ENCODE measurements at regions not wholly inside any gene's neighbourhood (a gene's known extent, or its start where the extent isn't known, plus 50 kb on each side); places are given as distances from the start of the nearest gene placed in this dataset.
A peak's percentile ranks its signal among the peaks of the same experiment; 100 is the strongest.

- Histone ChIP-seq H3K4me3 (no peak overlapping the region), H3K27ac (no peak overlapping the region), H3K36me3 (no peaks in the 10 kb centered on the region), H3K27me3 (no peaks in the 10 kb centered on the region), H3K4me1 (no peaks in the 10 kb centered on the region), H3K9me3 (replicated peaks) (no peaks in the 10 kb centered on the region)
- peak in 1 of 2 experiments; percentile 23 for DNase-seq
Observed at GRCh38 chr4:186910385-186910784, 186.7 kb upstream of the FAT1 start.

DNA sequence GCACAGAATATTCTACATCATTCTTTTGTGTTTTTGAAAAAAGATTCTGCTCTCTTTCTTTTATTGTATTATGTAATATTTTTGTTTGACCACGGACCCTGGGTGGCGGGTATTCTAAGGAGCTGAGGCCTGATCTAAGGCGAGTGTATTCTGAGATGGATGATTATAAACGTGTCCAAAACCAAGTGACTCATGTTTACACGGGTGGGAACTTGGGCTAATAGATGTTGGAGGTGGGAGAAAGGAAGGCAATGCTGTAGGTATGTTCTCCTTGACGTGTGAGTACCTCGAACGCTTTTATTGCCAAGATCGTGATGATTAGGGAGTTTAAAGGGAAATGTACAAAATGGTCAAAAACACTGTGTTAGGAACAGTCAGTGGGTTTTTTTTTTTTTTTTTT lies 188.9 kb upstream of the FAT1 start:
- no peaks in the 10 kb centered on the region for H3K4me1 ChIP-seq
- H3K36me3 ChIP-seq, result no peaks in the 10 kb centered on the region
- no peak for DNase-seq
- no peaks in the 10 kb centered on the region for H3K27me3 ChIP-seq
- no peak overlapping the region for H3K4me3 ChIP-seq
- H3K27ac ChIP-seq, result no peak overlapping the region
- no peaks in the 10 kb centered on the region for H3K9me3 ChIP-seq (replicated peaks)

DNA sequence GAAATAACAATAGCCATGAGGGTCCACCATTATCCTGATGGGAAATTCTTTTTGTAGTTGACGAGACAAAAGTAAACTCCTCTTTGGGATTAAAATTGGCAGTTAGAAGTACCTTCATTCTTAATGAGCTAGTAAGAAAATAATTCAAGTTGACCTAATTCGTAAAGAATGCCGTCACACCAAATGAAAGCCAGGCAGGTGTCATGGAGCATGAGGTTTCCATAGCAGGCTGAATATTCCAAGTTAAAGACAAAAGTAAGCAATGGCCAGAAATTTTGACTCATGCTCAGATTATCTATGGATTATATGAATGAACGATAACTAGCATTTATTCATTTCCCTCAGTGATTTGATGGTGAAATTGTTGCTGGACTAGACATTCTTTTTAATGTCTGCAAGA lies 192.2 kb upstream of the FAT1 start:
- peaks cover 7% of the 10 kb centered on the region; the same call in 1 of the 2 replicates for H3K4me1 ChIP-seq
- H3K4me3 ChIP-seq, result no peak overlapping the region
- DNase-seq, result no peak
- no peaks in the 10 kb centered on the region for H3K9me3 ChIP-seq (replicated peaks)
- no peak overlapping the region for H3K27ac ChIP-seq
- no peaks in the 10 kb centered on the region for H3K36me3 ChIP-seq
- no peaks in the 10 kb centered on the region for H3K27me3 ChIP-seq

DNA sequence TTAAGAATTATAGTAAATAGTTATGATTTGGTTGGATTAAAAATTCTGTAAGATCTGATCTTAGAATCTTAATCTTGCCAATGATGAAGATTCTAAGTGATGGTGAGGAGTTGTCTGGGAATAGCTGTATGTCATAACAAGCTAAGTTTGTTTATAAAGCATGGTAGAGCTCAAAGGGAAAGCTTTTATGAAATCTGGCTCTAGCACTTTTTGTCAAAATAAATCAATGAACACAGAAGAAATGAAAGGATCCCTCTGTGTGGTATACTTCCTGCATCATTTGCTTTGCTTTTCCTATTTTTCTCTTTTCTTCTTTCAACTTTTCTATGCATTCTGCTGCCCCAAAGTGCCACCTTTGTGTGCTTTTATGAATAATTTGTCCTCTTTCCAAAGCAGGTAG lies 193.5 kb upstream of the FAT1 start:
- no peaks in the 10 kb centered on the region for H3K9me3 ChIP-seq (replicated peaks)
- H3K4me3 ChIP-seq, result no peak overlapping the region
- H3K36me3 ChIP-seq, result no peaks in the 10 kb centered on the region
- no peak overlapping the region for H3K27ac ChIP-seq
- H3K4me1 ChIP-seq, result peaks cover 11% of the 10 kb centered on the region; the same call in 1 of the 2 replicates
- no peak for DNase-seq
- no peaks in the 10 kb centered on the region for H3K27me3 ChIP-seq

DNA sequence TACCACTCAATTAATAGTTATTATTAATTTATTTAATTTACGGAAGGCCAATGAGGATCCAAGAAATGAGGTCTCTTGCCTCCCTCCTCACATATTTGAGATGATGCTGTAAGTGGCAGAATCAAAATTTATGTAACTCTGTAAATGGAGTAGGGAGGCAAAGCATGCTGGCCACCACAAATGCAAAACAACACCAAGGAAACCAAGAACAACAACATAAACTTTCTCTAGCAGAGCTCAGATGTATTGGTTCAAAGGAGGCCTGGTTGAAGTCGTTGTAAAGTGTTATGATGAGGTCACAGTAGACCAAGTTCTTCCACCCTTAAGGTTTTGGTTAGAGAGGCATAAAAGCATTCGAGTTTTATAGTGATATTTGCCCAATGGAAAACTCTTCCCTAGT lies 194.8 kb upstream of the FAT1 start:
- no peak for DNase-seq
- Histone ChIP-seq H3K4me3 (no peak overlapping the region), H3K27ac (no peak overlapping the region), H3K9me3 (replicated peaks) (no peaks in the 10 kb centered on the region), H3K36me3 (no peaks in the 10 kb centered on the region), H3K4me1 (peaks cover 11% of the 10 kb centered on the region; the same call in 1 of the 2 replicates), H3K27me3 (no peaks in the 10 kb centered on the region)

DNA sequence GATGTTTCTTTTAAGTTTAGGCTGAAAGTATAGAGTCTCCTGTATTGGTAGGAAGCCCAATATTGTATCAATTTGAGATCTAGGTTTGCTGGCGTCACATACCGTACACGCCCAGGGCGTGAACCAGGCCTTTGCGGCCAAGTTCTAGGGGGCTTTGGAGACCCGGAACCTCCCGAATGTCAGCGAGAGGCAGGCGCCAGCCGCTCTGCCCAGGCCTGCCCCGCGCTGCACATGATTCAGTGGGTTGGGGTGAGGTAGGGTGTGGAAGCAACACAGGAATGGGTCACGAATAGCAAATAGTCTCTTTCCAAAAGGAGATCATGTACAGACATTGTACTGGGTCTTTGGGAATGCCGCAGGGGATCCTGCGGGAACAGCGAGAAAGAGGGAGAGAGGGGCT lies 195.7 kb upstream of the FAT1 start:
- H3K27ac ChIP-seq, result no peak overlapping the region
- peaks cover 11% of the 10 kb centered on the region; the same call in 1 of the 2 replicates for H3K4me1 ChIP-seq

GRCh38 chr4:186920483-186920882 lies 196.8 kb upstream of the FAT1 start:
- no peak overlapping the region for H3K4me3 ChIP-seq
- no peaks in the 10 kb centered on the region for H3K36me3 ChIP-seq
- no peaks in the 10 kb centered on the region for H3K9me3 ChIP-seq (replicated peaks)
- H3K4me1 ChIP-seq, result peaks cover 11% of the 10 kb centered on the region; the same call in 1 of the 2 replicates
- DNase-seq, result peak; percentile 13 to 46
- H3K27me3 ChIP-seq, result no peaks in the 10 kb centered on the region
- peak overlapping the region; percentile 75 for H3K27ac ChIP-seq

More for the DNA sequence above, 195.7 kb upstream of the FAT1 start:
- Histone ChIP-seq H3K27me3 (no peaks in the 10 kb centered on the region), H3K36me3 (no peaks in the 10 kb centered on the region), H3K9me3 (replicated peaks) (no peaks in the 10 kb centered on the region), H3K4me3 (no peak overlapping the region)
- no peak for DNase-seq

- peak overlapping the region; percentile 75 for H3K27ac ChIP-seq
- no peaks in the 10 kb centered on the region for H3K36me3 ChIP-seq
- no peaks in the 10 kb centered on the region for H3K27me3 ChIP-seq
- H3K4me1 ChIP-seq, result peaks cover 11% of the 10 kb centered on the region; the same call in 1 of the 2 replicates
- H3K4me3 ChIP-seq, result no peak overlapping the region
- no peak for DNase-seq
- no peaks in the 10 kb centered on the region for H3K9me3 ChIP-seq (replicated peaks)
Observed at GRCh38 chr4:186920992-186921391, 197.3 kb upstream of the FAT1 start.

DNA sequence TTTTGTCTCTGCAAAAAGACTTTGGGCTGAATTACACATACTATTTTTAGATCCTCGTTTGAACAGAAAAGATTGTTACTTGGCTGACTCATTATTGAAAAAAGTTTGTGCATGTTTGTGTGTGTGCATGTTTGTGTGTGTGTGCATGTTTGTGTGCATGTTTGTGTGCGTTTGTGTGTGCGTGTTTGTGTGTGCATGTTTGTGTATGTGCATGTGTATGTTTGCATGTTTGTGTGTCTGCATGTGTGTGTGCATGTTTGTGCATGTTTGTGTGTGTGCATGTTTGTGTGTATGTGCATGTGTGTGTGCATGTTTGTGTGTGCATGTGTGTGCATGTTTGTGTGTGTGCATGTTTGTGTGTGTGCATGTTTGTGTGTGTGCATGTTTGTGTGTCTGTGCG lies 201.1 kb upstream of the FAT1 start:
- no peak for DNase-seq
- H3K4me3 ChIP-seq, result no peak overlapping the region
- no peaks in the 10 kb centered on the region for H3K9me3 ChIP-seq (replicated peaks)

GRCh38 chr4:186927624-186928023 lies 204.0 kb upstream of the FAT1 start:
- Histone ChIP-seq H3K4me1 (peaks cover 1% of the 10 kb centered on the region), H3K36me3 (no peaks in the 10 kb centered on the region)
- no peak for DNase-seq

More for the DNA sequence above, 201.1 kb upstream of the FAT1 start:
- peaks cover 11% of the 10 kb centered on the region; the same call in 1 of the 2 replicates for H3K4me1 ChIP-seq
- no peaks in the 10 kb centered on the region for H3K36me3 ChIP-seq
- H3K27ac ChIP-seq, result no peak overlapping the region
- H3K27me3 ChIP-seq, result no peaks in the 10 kb centered on the region

GRCh38 chr4:186930024-186930423 lies 206.4 kb upstream of the FAT1 start:
- H3K36me3 ChIP-seq, result no peaks in the 10 kb centered on the region
- H3K27me3 ChIP-seq, result no peaks in the 10 kb centered on the region
- no peak overlapping the region for H3K27ac ChIP-seq
- H3K9me3 ChIP-seq (replicated peaks), result no peaks in the 10 kb centered on the region
- H3K4me3 ChIP-seq, result no peak overlapping the region
- DNase-seq, result no peak
- H3K4me1 ChIP-seq, result peaks cover 6% of the 10 kb centered on the region

More at GRCh38 chr4:186927624-186928023, 204.0 kb upstream of the FAT1 start:
- Histone ChIP-seq H3K4me3 (no peak overlapping the region), H3K27ac (no peak overlapping the region), H3K9me3 (replicated peaks) (no peaks in the 10 kb centered on the region), H3K27me3 (no peaks in the 10 kb centered on the region)

GRCh38 chr4:186931519-186931918 lies 207.9 kb upstream of the FAT1 start:
- no peak for DNase-seq
- peaks cover 6% of the 10 kb centered on the region for H3K4me1 ChIP-seq
- H3K27ac ChIP-seq, result no peak overlapping the region
- H3K27me3 ChIP-seq, result no peaks in the 10 kb centered on the region
- H3K9me3 ChIP-seq (replicated peaks), result no peaks in the 10 kb centered on the region
- H3K36me3 ChIP-seq, result no peaks in the 10 kb centered on the region
- no peak overlapping the region for H3K4me3 ChIP-seq

GRCh38 chr4:186932196-186932595 lies 208.5 kb upstream of the FAT1 start:
- Histone ChIP-seq H3K27ac (peak overlapping the region; percentile 35), H3K4me1 (peaks cover 6% of the 10 kb centered on the region), H3K27me3 (no peaks in the 10 kb centered on the region), H3K4me3 (no peak overlapping the region), H3K36me3 (no peaks in the 10 kb centered on the region), H3K9me3 (replicated peaks) (no peaks in the 10 kb centered on the region)
- no peak for DNase-seq

- peak in 1 of 2 experiments; percentile 17 for DNase-seq
- no peak overlapping the region for H3K4me3 ChIP-seq
- peak overlapping the region; percentile 35 for H3K27ac ChIP-seq
- H3K4me1 ChIP-seq, result peaks cover 6% of the 10 kb centered on the region
- H3K27me3 ChIP-seq, result no peaks in the 10 kb centered on the region
- H3K36me3 ChIP-seq, result no peaks in the 10 kb centered on the region
- no peaks in the 10 kb centered on the region for H3K9me3 ChIP-seq (replicated peaks)
Observed at GRCh38 chr4:186932631-186933187, 209.1 kb upstream of the FAT1 start.

GRCh38 chr4:186934244-186934643 lies 210.6 kb upstream of the FAT1 start:
- no peaks in the 10 kb centered on the region for H3K36me3 ChIP-seq
- no peak overlapping the region for H3K4me3 ChIP-seq
- no peaks in the 10 kb centered on the region for H3K27me3 ChIP-seq
- no peak overlapping the region for H3K27ac ChIP-seq
- no peak for DNase-seq
- H3K4me1 ChIP-seq, result peaks cover 6% of the 10 kb centered on the region
- H3K9me3 ChIP-seq (replicated peaks), result no peaks in the 10 kb centered on the region

DNA sequence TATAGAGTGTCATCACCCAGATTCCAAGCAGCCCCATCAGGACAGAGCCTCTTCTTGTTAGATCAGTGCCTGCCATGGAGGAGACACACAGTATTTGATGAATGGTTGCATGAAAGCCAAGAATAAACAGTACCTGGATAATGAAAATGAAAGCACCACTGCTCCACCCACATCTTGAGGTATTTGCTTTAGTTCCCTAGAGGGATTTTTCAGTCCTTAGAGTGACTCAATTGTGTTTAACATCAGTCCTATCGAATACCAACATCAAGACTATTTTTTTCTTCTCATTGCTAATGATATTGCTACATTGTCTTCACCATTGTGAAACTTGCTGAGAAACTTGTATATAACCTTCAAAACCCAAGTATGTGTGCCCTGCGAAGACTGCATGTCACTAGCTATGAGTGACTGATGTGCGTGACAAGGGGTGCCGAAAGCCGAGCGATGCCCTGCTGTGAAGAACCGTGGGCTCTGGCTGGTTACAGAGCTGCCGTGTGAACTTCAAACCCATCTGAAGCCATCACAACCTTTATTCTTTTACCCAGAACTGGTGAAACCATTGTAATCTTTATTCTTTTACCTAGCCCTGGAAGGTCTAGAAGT lies 211.3 kb upstream of the FAT1 start:
- Histone ChIP-seq H3K27ac (no peak overlapping the region), H3K9me3 (replicated peaks) (no peaks in the 10 kb centered on the region), H3K27me3 (no peaks in the 10 kb centered on the region), H3K36me3 (no peaks in the 10 kb centered on the region), H3K4me3 (no peak overlapping the region), H3K4me1 (peaks cover 6% of the 10 kb centered on the region)
- no peak for DNase-seq
